Esophagus muscularis mucosa (tissue), 3 donors: ENCODE measurements at regions not wholly inside any gene's neighbourhood (a gene's known extent, or its start where the extent isn't known, plus 50 kb on each side); places are given as distances from the start of the nearest gene placed in this dataset.

Experiments
- CTCF ChIP-seq, 3 experiments: fragments of 200-600 bp in 2 of 3; fragments of 450-650 bp in 1 of 3; sonication (generic) in 2 of 3; IDR thresholded peaks; one replicate each; pipeline ENCODE4 v1.5.1; 2017 to 2019; ENCODE audit warnings: antibody characterized with exemption in 3 of 3, mild to moderate bottlenecking in 2 of 3, moderate library complexity in 1 of 3
- POLR2AphosphoS5 ChIP-seq, 2 donors: sonication (generic); formaldehyde crosslinking; IDR thresholded peaks; one replicate each; pipeline ENCODE4 v1.6.1; 2017; ENCODE audit warnings: antibody characterized with exemption in 2 of 2

DNA sequence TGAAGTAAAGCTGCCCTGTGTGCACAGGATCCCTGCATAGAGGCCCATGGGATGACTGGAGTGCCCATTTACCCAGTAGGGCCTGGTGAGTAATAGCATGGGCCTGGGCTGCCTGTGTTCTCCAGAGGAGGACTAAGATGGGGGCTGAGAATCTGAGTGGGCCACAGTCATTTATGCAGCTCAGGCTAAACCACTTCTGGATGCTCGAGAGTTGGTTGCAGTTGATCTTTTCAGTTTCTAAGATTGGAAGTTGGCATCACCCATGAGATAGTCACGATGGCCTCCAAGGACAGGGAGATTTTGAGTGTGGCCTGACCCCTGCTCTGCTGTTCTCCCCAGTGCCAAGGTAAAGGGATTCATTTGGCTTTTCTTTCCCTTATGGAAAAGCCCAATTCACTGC is 179.1 kb upstream of the SPRED2 start:
- TF ChIP-seq POLR2AphosphoS5 (IDR thresholded peaks at IDR 0.05): no peak
- TF ChIP-seq CTCF (IDR thresholded peaks at IDR 0.05): no peak
